ENCODE measurements at regions not wholly inside any gene's neighbourhood (a gene's known extent, or its start where the extent isn't known, plus 50 kb on each side); places are given as distances from the start of the nearest gene placed in this dataset.

DNA sequence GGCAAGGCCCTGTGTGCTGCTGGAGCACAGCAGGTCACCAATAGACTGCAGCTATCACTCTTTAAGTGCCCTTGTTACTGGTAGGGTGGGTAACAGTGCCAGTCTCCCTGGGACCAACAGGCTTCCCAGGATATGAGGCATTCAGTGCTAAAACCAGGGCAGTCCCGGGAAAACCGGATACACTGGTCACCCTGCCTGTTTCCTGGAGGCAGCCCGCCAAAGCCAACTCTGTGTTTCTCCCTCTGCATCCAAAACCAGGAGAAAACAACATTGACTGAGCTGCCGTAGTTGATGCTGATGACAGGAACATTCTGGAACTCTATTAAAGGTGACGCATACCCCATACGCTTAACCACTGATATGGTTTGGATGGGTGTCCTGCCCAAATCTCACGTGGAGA, 149.1 kb downstream of the SHANK2 start:
- no peak overlapping the region for H3K27ac ChIP-seq (ENCODE audit: low read depth, low read length)
- no peaks in the 10 kb centered on the region for H3K27me3 ChIP-seq (ENCODE audit: insufficient read depth, low read length)
- no peaks in the 10 kb centered on the region for H3K36me3 ChIP-seq (ENCODE audit: insufficient read depth, low read length)
- Mint-ChIP-seq H3K4me1 (ENCODE audit: low read depth, unreplicated experiment) (no peaks in the 10 kb centered on the region), H3K4me3 (ENCODE audit: unreplicated experiment) (no peak overlapping the region), H3K36me3 (ENCODE audit: low read depth, unreplicated experiment) (peaks cover 3% of the 10 kb centered on the region), H3K27ac (ENCODE audit: unreplicated experiment) (no peak overlapping the region), H3K9me3 (ENCODE audit: unreplicated experiment) (no peaks in the 10 kb centered on the region), H3K27me3 (ENCODE audit: low read depth, unreplicated experiment) (peaks cover 37% of the 10 kb centered on the region)
- DNase-seq (ENCODE audit: low read depth) (no peak), FAIRE-seq (no peak)
- TF ChIP-seq EZH2 (IDR thresholded peaks at IDR 0.05; ENCODE audit: insufficient read depth, low read length): no peak
- TF ChIP-seq, protein P1, sequence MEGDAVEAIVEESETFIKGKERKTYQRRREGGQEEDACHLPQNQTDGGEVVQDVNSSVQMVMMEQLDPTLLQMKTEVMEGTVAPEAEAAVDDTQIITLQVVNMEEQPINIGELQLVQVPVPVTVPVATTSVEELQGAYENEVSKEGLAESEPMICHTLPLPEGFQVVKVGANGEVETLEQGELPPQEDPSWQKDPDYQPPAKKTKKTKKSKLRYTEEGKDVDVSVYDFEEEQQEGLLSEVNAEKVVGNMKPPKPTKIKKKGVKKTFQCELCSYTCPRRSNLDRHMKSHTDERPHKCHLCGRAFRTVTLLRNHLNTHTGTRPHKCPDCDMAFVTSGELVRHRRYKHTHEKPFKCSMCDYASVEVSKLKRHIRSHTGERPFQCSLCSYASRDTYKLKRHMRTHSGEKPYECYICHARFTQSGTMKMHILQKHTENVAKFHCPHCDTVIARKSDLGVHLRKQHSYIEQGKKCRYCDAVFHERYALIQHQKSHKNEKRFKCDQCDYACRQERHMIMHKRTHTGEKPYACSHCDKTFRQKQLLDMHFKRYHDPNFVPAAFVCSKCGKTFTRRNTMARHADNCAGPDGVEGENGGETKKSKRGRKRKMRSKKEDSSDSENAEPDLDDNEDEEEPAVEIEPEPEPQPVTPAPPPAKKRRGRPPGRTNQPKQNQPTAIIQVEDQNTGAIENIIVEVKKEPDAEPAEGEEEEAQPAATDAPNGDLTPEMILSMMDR (IDR thresholded peaks at IDR 0.05; ENCODE audit: insufficient read depth, low read depth, low read length): no peak
- no peaks in the 10 kb centered on the region for H4K20me1 ChIP-seq (ENCODE audit: insufficient read depth, low read length)
- H2AFZ ChIP-seq (ENCODE audit: low read depth, low read length): no peak overlapping the region
- H3K79me2 ChIP-seq (ENCODE audit: insufficient read depth, low read length): no peaks in the 10 kb centered on the region
- H3K9me3 ChIP-seq (ENCODE audit: insufficient read depth, low read depth, low read length): no peaks in the 10 kb centered on the region
- H3K4me3 ChIP-seq (ENCODE audit: insufficient read depth, low read depth, low read length): no peak overlapping the region
- H3K4me2 ChIP-seq (ENCODE audit: low read length): no peak overlapping the region
- H3K4me1 ChIP-seq (ENCODE audit: insufficient read depth, low read length): no peaks in the 10 kb centered on the region
- H3K9ac ChIP-seq (ENCODE audit: low read length): no peak overlapping the region

DNA sequence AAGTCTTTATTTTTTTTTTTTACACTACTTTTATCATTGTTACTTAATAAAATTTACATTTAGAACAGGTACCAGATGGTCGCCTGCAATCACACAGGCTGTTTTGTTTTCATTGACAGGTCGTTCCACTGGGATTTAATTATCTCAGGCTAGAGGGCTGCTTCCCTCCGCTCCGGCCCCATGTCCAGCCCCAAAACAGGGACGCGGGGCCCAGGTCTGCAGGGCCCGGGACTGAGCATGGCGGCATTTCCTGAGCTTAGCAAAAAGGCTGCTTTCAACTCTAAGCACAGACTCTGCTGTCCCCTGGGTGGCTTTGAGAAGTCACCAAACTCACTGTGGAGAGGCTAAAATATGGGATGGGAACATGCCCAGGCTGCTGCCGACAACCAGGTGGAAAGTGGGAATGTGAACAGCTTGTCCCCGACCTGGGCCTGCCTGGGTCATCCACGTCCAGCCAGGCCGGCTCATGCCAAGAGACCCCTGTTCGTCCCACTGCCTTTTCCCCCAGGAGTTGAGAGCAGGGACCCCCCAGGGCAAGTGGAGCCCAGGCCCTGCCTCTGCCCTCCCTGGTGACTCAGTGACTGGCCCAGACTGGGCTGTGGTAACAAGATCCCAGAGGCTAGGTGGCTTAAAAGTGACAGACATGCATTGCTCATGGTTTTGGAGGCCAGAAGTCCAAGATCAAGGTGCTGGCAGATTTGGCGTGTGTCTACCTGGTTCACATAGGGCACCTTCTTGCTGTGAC, 150.0 kb downstream of the SHANK2 start:
- Mint-ChIP-seq H3K36me3 (ENCODE audit: low read depth, unreplicated experiment) (no peaks in the 10 kb centered on the region), H3K9me3 (ENCODE audit: unreplicated experiment) (no peaks in the 10 kb centered on the region), H3K27ac (ENCODE audit: unreplicated experiment) (no peak overlapping the region), H3K27me3 (ENCODE audit: low read depth, unreplicated experiment) (peaks cover 33% of the 10 kb centered on the region), H3K4me1 (ENCODE audit: low read depth, unreplicated experiment) (no peaks in the 10 kb centered on the region), H3K4me3 (ENCODE audit: unreplicated experiment) (no peak overlapping the region)
- DNase-seq (ENCODE audit: low read depth) (no peak), FAIRE-seq (no peak)
- H4K20me1 ChIP-seq (ENCODE audit: insufficient read depth, low read length): no peaks in the 10 kb centered on the region
- no peaks in the 10 kb centered on the region for H3K36me3 ChIP-seq (ENCODE audit: insufficient read depth, low read length)
- H3K9ac ChIP-seq (ENCODE audit: low read length): no peak overlapping the region
- TF ChIP-seq, protein P1 (IDR thresholded peaks at IDR 0.05; ENCODE audit: insufficient read depth, low read depth, low read length): no peak
- TF ChIP-seq EZH2 (IDR thresholded peaks at IDR 0.05; ENCODE audit: insufficient read depth, low read length): no peak
- H3K27me3 ChIP-seq (ENCODE audit: insufficient read depth, low read length): no peaks in the 10 kb centered on the region
- H3K9me3 ChIP-seq (ENCODE audit: insufficient read depth, low read depth, low read length): peaks cover 5% of the 10 kb centered on the region
- no peak overlapping the region for H2AFZ ChIP-seq (ENCODE audit: low read depth, low read length)
- no peaks in the 10 kb centered on the region for H3K79me2 ChIP-seq (ENCODE audit: insufficient read depth, low read length)
- H3K27ac ChIP-seq (ENCODE audit: low read depth, low read length): no peak overlapping the region
- H3K4me3 ChIP-seq (ENCODE audit: insufficient read depth, low read depth, low read length): no peak overlapping the region
- H3K4me1 ChIP-seq (ENCODE audit: insufficient read depth, low read length): no peaks in the 10 kb centered on the region
- H3K4me2 ChIP-seq (ENCODE audit: low read length): no peak overlapping the region

DNA sequence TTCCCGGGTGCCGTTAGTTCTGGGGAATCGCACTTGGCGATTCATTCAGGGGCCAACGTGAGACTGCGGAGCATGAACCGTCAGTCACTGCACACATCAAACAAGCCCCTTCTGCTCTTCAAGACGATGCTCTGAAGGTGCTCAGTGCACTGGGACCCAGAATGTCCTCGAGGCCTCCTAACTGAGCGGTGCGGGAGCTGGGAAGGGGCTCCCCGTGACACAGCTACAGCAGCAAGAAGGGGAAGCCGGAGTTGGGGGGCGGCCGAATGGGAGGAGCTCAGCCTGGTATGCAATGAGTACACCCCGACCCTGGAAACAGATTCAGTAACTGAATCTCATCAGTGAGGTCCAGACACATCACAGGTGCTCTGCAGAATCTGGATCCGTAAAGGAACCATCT, 150.8 kb downstream of the SHANK2 start:
- DNase-seq (ENCODE audit: low read depth) (no peak), FAIRE-seq (no peak)
- Histone ChIP-seq H4K20me1 (ENCODE audit: insufficient read depth, low read length) (no peaks in the 10 kb centered on the region), H3K4me2 (ENCODE audit: low read length) (no peak overlapping the region), H3K9me3 (ENCODE audit: insufficient read depth, low read depth, low read length) (peaks cover 5% of the 10 kb centered on the region), H3K36me3 (ENCODE audit: insufficient read depth, low read length) (no peaks in the 10 kb centered on the region), H3K79me2 (ENCODE audit: insufficient read depth, low read length) (no peaks in the 10 kb centered on the region), H2AFZ (ENCODE audit: low read depth, low read length) (no peak overlapping the region), H3K27me3 (ENCODE audit: insufficient read depth, low read length) (no peaks in the 10 kb centered on the region), H3K4me1 (ENCODE audit: insufficient read depth, low read length) (no peaks in the 10 kb centered on the region), H3K27ac (ENCODE audit: low read depth, low read length) (no peak overlapping the region), H3K9ac (ENCODE audit: low read length) (no peak overlapping the region), H3K4me3 (ENCODE audit: insufficient read depth, low read depth, low read length) (no peak overlapping the region)
- Mint-ChIP-seq H3K36me3 (ENCODE audit: low read depth, unreplicated experiment) (no peaks in the 10 kb centered on the region), H3K9me3 (ENCODE audit: unreplicated experiment) (no peaks in the 10 kb centered on the region), H3K4me1 (ENCODE audit: low read depth, unreplicated experiment) (peaks cover 3% of the 10 kb centered on the region), H3K27me3 (ENCODE audit: low read depth, unreplicated experiment) (peaks cover 31% of the 10 kb centered on the region), H3K4me3 (ENCODE audit: unreplicated experiment) (no peak overlapping the region), H3K27ac (ENCODE audit: unreplicated experiment) (no peak overlapping the region)
- TF ChIP-seq, protein P1 (IDR thresholded peaks at IDR 0.05; ENCODE audit: insufficient read depth, low read depth, low read length): no peak
- TF ChIP-seq EZH2 (IDR thresholded peaks at IDR 0.05; ENCODE audit: insufficient read depth, low read length): no peak
